ENCODE measurements at regions not wholly inside any gene's neighbourhood (a gene's known extent, or its start where the extent isn't known, plus 50 kb on each side); places are given as distances from the start of the nearest gene placed in this dataset.

- no peak overlapping the region for H2AFZ ChIP-seq (ENCODE audit: low read length)
- H3K9me2 ChIP-seq (ENCODE audit: insufficient read depth, low read length): no peaks in the 10 kb centered on the region
- H3K36me3 ChIP-seq (ENCODE audit: insufficient read depth, low read length): no peaks in the 10 kb centered on the region
- no peak overlapping the region for H3K27ac ChIP-seq (ENCODE audit: low read depth, low read length, poor library complexity, severe bottlenecking)
- POLR2A ChIA-PET: no interaction called here
- no peak overlapping the region for H3K4me2 ChIP-seq (ENCODE audit: low read length)
- no peak overlapping the region for H3K4me3 ChIP-seq (ENCODE audit: low read depth, low read length, poor library complexity, severe bottlenecking)
- intact Hi-C loops (cut with micrococcal nuclease; ENCODE audit: unreplicated experiment): no loop called here
- H3K79me2 ChIP-seq (ENCODE audit: insufficient read depth, low read depth, low read length): no peaks in the 10 kb centered on the region
- CTCF ChIA-PET (ENCODE audit: unreplicated experiment): no interaction called here
- BruUV-seq (replicated peaks): no TSS peak
- H3K4me1 ChIP-seq (ENCODE audit: insufficient read depth, low read length, poor library complexity, severe bottlenecking): peaks cover 8% of the 10 kb centered on the region
- H3K9me3 ChIP-seq (ENCODE audit: low read length): no peaks in the 10 kb centered on the region
- TF ChIP-seq CTCF (conservative IDR thresholded peaks at IDR 0.05; ENCODE audit: low read length) (no peak), EZH2phosphoT487 (IDR thresholded peaks at IDR 0.05; ENCODE audit: borderline replicate concordance, low read depth, low read length) (no peak)
- DNase-seq (ENCODE audit: low spot score): no peak
- H4K20me1 ChIP-seq (ENCODE audit: insufficient read depth, low read length): no peaks in the 10 kb centered on the region
Observed at GRCh38 chr15:62343397-62343796, 178.3 kb upstream of the C2CD4B start.

GRCh38 chr15:62344806-62345539 lies 179.9 kb upstream of the C2CD4B start:
- Histone ChIP-seq H3K36me3 (ENCODE audit: insufficient read depth, low read length) (no peaks in the 10 kb centered on the region), H3K27ac (ENCODE audit: low read depth, low read length, poor library complexity, severe bottlenecking) (no peak overlapping the region), H3K9me3 (ENCODE audit: low read length) (no peaks in the 10 kb centered on the region), H3K4me3 (ENCODE audit: low read depth, low read length, poor library complexity, severe bottlenecking) (no peak overlapping the region), H4K20me1 (ENCODE audit: insufficient read depth, low read length) (no peaks in the 10 kb centered on the region), H3K4me1 (ENCODE audit: insufficient read depth, low read length, poor library complexity, severe bottlenecking) (peaks cover 8% of the 10 kb centered on the region), H3K4me2 (ENCODE audit: low read length) (no peak overlapping the region), H3K79me2 (ENCODE audit: insufficient read depth, low read depth, low read length) (no peaks in the 10 kb centered on the region), H3K9me2 (ENCODE audit: insufficient read depth, low read length) (no peaks in the 10 kb centered on the region), H2AFZ (ENCODE audit: low read length) (no peak overlapping the region)
- POLR2A ChIA-PET: no interaction called here
- peak; percentile 83 for DNase-seq (ENCODE audit: low spot score)
- CTCF ChIA-PET (ENCODE audit: unreplicated experiment): no interaction called here
- no TSS peak for BruUV-seq (replicated peaks)
- intact Hi-C loops (cut with micrococcal nuclease; ENCODE audit: unreplicated experiment): no loop called here
- TF ChIP-seq CTCF (conservative IDR thresholded peaks at IDR 0.05; ENCODE audit: low read length) (peak; percentile 82), EZH2phosphoT487 (IDR thresholded peaks at IDR 0.05; ENCODE audit: borderline replicate concordance, low read depth, low read length) (no peak)

GRCh38 chr15:62346168-62346567 lies 181.1 kb upstream of the C2CD4B start:
- Histone ChIP-seq H3K4me1 (ENCODE audit: insufficient read depth, low read length, poor library complexity, severe bottlenecking) (peaks cover 5% of the 10 kb centered on the region), H3K27ac (ENCODE audit: low read depth, low read length, poor library complexity, severe bottlenecking) (no peak overlapping the region), H3K4me2 (ENCODE audit: low read length) (no peak overlapping the region), H3K4me3 (ENCODE audit: low read depth, low read length, poor library complexity, severe bottlenecking) (no peak overlapping the region), H3K9me3 (ENCODE audit: low read length) (no peaks in the 10 kb centered on the region), H3K36me3 (ENCODE audit: insufficient read depth, low read length) (no peaks in the 10 kb centered on the region), H2AFZ (ENCODE audit: low read length) (no peak overlapping the region), H3K79me2 (ENCODE audit: insufficient read depth, low read depth, low read length) (no peaks in the 10 kb centered on the region), H4K20me1 (ENCODE audit: insufficient read depth, low read length) (no peaks in the 10 kb centered on the region), H3K9me2 (ENCODE audit: insufficient read depth, low read length) (no peaks in the 10 kb centered on the region)
- no peak for DNase-seq (ENCODE audit: low spot score)
- CTCF ChIA-PET (ENCODE audit: unreplicated experiment): no interaction called here
- no TSS peak for BruUV-seq (replicated peaks)
- intact Hi-C loops (cut with micrococcal nuclease; ENCODE audit: unreplicated experiment): no loop called here
- TF ChIP-seq CTCF (conservative IDR thresholded peaks at IDR 0.05; ENCODE audit: low read length) (no peak), EZH2phosphoT487 (IDR thresholded peaks at IDR 0.05; ENCODE audit: borderline replicate concordance, low read depth, low read length) (no peak)
- POLR2A ChIA-PET: no interaction called here
